ENCODE measurements at regions not wholly inside any gene's neighbourhood (a gene's known extent, or its start where the extent isn't known, plus 50 kb on each side); places are given as distances from the start of the nearest gene placed in this dataset.

GRCh38 chr2:120966510-120967254, 231.0 kb downstream of the GLI2 start:
- H3K4me1 ChIP-seq, result no peaks in the 10 kb centered on the region
- H3K27me3 ChIP-seq, result no peaks in the 10 kb centered on the region
- intact Hi-C loops (cut with DNase I; ENCODE audit: low total_unique reads), result no loop called here
- peaks cover 0 to 32% (median 17%) of the 10 kb centered on the region in 4 donors for H3K36me3 ChIP-seq
- H3K4me3 ChIP-seq, result no peak overlapping the region
- no peak for DNase-seq
- no peaks in the 10 kb centered on the region for H3K9me3 ChIP-seq
- H3K27ac ChIP-seq, result no peak overlapping the region
- no peak for TF ChIP-seq POLR2A (IDR thresholded peaks at IDR 0.05)
- WGBS, 5 donors, result 88 to 93% (median 90%) methylated on average over 4 to 12 of the region's 12 CpGs

GRCh38 chr2:120968307-120969015, 232.8 kb downstream of the GLI2 start:
- intact Hi-C loops (cut with DNase I; ENCODE audit: low total_unique reads), result no loop called here
- TF ChIP-seq CTCF (IDR thresholded peaks at IDR 0.05), result no peak
- no peak for TF ChIP-seq EP300 (IDR thresholded peaks at IDR 0.05)
- no peak for TF ChIP-seq POLR2A (IDR thresholded peaks at IDR 0.05)
- no peak for TF ChIP-seq POLR2AphosphoS5 (IDR thresholded peaks at IDR 0.05)
- no peak overlapping the region for H3K4me3 ChIP-seq
- H3K36me3 ChIP-seq, result peaks cover 0 to 49% (median 30%) of the 10 kb centered on the region in 4 donors
- H3K27me3 ChIP-seq, result no peaks in the 10 kb centered on the region
- DNase-seq, result no peak
- 89 to 92% (median 92%) methylated on average over 28 to 30 of the region's 30 CpGs for WGBS, 5 donors
- H3K27ac ChIP-seq, result no peak overlapping the region
- H3K4me1 ChIP-seq, result no peaks in the 10 kb centered on the region
- no peaks in the 10 kb centered on the region for H3K9me3 ChIP-seq

GRCh38 chr2:120969613-120970355, 234.1 kb downstream of the GLI2 start:
- Histone ChIP-seq H3K9me3 (no peaks in the 10 kb centered on the region), H3K4me1 (no peaks in the 10 kb centered on the region), H3K36me3 (peaks cover 0 to 50% (median 30%) of the 10 kb centered on the region in 4 donors), H3K27ac (no peak overlapping the region), H3K4me3 (no peak overlapping the region), H3K27me3 (no peaks in the 10 kb centered on the region)
- 85 to 89% (median 87%) methylated on average over 14 of the region's 14 CpGs for WGBS, 5 donors
- intact Hi-C loops (cut with DNase I; ENCODE audit: low total_unique reads), result no loop called here
- TF ChIP-seq CTCF (IDR thresholded peaks at IDR 0.05), result no peak
- no peak for TF ChIP-seq EP300 (IDR thresholded peaks at IDR 0.05)
- no peak for TF ChIP-seq POLR2AphosphoS5 (IDR thresholded peaks at IDR 0.05)
- TF ChIP-seq POLR2A (IDR thresholded peaks at IDR 0.05), result no peak
- DNase-seq, result no peak

GRCh38 chr2:120971866-120972265, 236.2 kb downstream of the GLI2 start:
- no peaks in the 10 kb centered on the region for H3K27me3 ChIP-seq
- H3K9me3 ChIP-seq, result no peaks in the 10 kb centered on the region
- 80 to 98% (median 97%) methylated on average over 6 to 12 of the region's 12 CpGs for WGBS, 5 donors
- H3K36me3 ChIP-seq, result peaks cover 0 to 68% (median 43%) of the 10 kb centered on the region in 4 donors
- DNase-seq, result no peak
- no peaks in the 10 kb centered on the region for H3K4me1 ChIP-seq
- H3K27ac ChIP-seq, result no peak overlapping the region
- H3K4me3 ChIP-seq, result no peak overlapping the region
- no peak for TF ChIP-seq POLR2AphosphoS5 (IDR thresholded peaks at IDR 0.05)
- TF ChIP-seq CTCF (IDR thresholded peaks at IDR 0.05), result no peak
- no peak for TF ChIP-seq EP300 (IDR thresholded peaks at IDR 0.05)
- no peak for TF ChIP-seq POLR2A (IDR thresholded peaks at IDR 0.05)
- intact Hi-C loops (cut with DNase I; ENCODE audit: low total_unique reads), result no loop called here

Measured in stomach (tissue), 8 donors.